HG03457 (cell line): ENCODE measurements at regions not wholly inside any gene's neighbourhood (a gene's known extent, or its start where the extent isn't known, plus 50 kb on each side); places are given as distances from the start of the nearest gene placed in this dataset.

Experiments
- ATAC-seq: cut with Tn5 transposase; IDR thresholded peaks from one replicate; pipeline ENCODE4 v1.9.1; 2021; ENCODE audit warnings: moderate number of reproducible peaks; ENCODE audit not compliant: unreplicated experiment

- no peak for ATAC-seq
Measured at GRCh38 chrX:45714866-45715265, 514.2 kb upstream of the DIPK2B start.

- no peak for ATAC-seq
Measured at GRCh38 chrX:45712067-45712466, 511.4 kb upstream of the DIPK2B start.

GRCh38 chrX:45711231-45711630, 510.6 kb upstream of the DIPK2B start:
- no peak for ATAC-seq

GRCh38 chrX:45710081-45710801, 509.6 kb upstream of the DIPK2B start:
- peak; percentile 89 for ATAC-seq

GRCh38 chrX:45709381-45709780, 508.7 kb upstream of the DIPK2B start:
- no peak for ATAC-seq

- no peak for ATAC-seq
Measured at GRCh38 chrX:45699158-45699557, 498.5 kb upstream of the DIPK2B start.

- ATAC-seq: no peak
Measured at GRCh38 chrX:45697591-45697990, 496.9 kb upstream of the DIPK2B start.

GRCh38 chrX:45696736-45697135, 496.1 kb upstream of the DIPK2B start:
- ATAC-seq: no peak

- no peak for ATAC-seq
Measured at GRCh38 chrX:45689971-45690370, 489.3 kb upstream of the DIPK2B start.

- no peak for ATAC-seq
Measured at GRCh38 chrX:45683914-45684313, 483.2 kb upstream of the DIPK2B start.

- ATAC-seq: no peak
Measured at GRCh38 chrX:45681891-45682290, 481.2 kb upstream of the DIPK2B start.

GRCh38 chrX:45669715-45670340, 469.2 kb upstream of the DIPK2B start:
- no peak for ATAC-seq

GRCh38 chrX:45668686-45669443, 468.2 kb upstream of the DIPK2B start:
- no peak for ATAC-seq

GRCh38 chrX:45667666-45668065, 467.0 kb upstream of the DIPK2B start:
- ATAC-seq: no peak

- ATAC-seq: no peak
Measured at GRCh38 chrX:45664727-45665290, 464.1 kb upstream of the DIPK2B start.

- no peak for ATAC-seq
Measured at GRCh38 chrX:45660477-45660876, 459.8 kb upstream of the DIPK2B start.

GRCh38 chrX:45633419-45633818, 432.7 kb upstream of the DIPK2B start:
- ATAC-seq: no peak

- ATAC-seq: no peak
Measured at GRCh38 chrX:45632506-45632905, 431.8 kb upstream of the DIPK2B start.

GRCh38 chrX:45630078-45630477, 429.4 kb upstream of the DIPK2B start:
- ATAC-seq: no peak

- no peak for ATAC-seq
Measured at GRCh38 chrX:45628041-45628440, 427.4 kb upstream of the DIPK2B start.

- no peak for ATAC-seq
Measured at GRCh38 chrX:45623266-45623665, 422.6 kb upstream of the DIPK2B start.

- ATAC-seq: no peak
Measured at GRCh38 chrX:45622538-45622937, 421.9 kb upstream of the DIPK2B start.
